ENCODE measurements at regions not wholly inside any gene's neighbourhood (a gene's known extent, or its start where the extent isn't known, plus 50 kb on each side); places are given as distances from the start of the nearest gene placed in this dataset.

GRCh38 chr18:22278798-22279197, 109.4 kb downstream of the GATA6 start:
- TF ChIP-seq POLR2AphosphoS5 (IDR thresholded peaks at IDR 0.05; ENCODE audit: low read depth, low read length) (no peak), SIN3A (IDR thresholded peaks at IDR 0.05; ENCODE audit: borderline replicate concordance, insufficient read depth, low read length) (no peak), REST (IDR thresholded peaks at IDR 0.05; ENCODE audit: insufficient read depth in 1 of 2, low read depth in 2 of 2, low read length in 2 of 2) (no peak)
